ENCODE measurements at regions not wholly inside any gene's neighbourhood (a gene's known extent, or its start where the extent isn't known, plus 50 kb on each side); places are given as distances from the start of the nearest gene placed in this dataset.

DNA sequence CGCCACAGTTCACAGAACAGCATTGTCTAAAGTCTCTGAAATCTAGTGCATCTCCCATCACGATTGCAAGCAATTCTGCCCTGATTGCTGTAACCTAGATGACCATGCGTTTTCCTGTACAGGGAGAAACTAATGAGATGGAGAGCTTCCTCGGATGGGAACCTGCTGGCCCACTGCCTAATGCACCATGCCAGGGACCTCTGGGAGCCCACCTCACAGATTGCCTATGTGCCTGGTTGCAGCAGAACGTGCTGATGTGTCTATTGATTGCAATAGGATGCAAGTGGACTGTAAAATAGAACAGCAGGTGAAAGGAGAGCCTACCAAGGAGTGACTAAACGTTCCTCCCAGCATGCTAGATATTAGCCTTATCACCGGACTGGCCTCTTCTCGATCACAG is 141.0 kb upstream of the RAB12 start:
- TF ChIP-seq, protein P1, sequence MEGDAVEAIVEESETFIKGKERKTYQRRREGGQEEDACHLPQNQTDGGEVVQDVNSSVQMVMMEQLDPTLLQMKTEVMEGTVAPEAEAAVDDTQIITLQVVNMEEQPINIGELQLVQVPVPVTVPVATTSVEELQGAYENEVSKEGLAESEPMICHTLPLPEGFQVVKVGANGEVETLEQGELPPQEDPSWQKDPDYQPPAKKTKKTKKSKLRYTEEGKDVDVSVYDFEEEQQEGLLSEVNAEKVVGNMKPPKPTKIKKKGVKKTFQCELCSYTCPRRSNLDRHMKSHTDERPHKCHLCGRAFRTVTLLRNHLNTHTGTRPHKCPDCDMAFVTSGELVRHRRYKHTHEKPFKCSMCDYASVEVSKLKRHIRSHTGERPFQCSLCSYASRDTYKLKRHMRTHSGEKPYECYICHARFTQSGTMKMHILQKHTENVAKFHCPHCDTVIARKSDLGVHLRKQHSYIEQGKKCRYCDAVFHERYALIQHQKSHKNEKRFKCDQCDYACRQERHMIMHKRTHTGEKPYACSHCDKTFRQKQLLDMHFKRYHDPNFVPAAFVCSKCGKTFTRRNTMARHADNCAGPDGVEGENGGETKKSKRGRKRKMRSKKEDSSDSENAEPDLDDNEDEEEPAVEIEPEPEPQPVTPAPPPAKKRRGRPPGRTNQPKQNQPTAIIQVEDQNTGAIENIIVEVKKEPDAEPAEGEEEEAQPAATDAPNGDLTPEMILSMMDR (IDR thresholded peaks at IDR 0.05; ENCODE audit: low read depth, low read length, poor library complexity, severe bottlenecking), result no peak
- TF ChIP-seq EZH2phosphoT487 (IDR thresholded peaks at IDR 0.05; ENCODE audit: borderline replicate concordance, low read length), result no peak

Data from DOHH2 (cell line).